ENCODE measurements at regions not wholly inside any gene's neighbourhood (a gene's known extent, or its start where the extent isn't known, plus 50 kb on each side); places are given as distances from the start of the nearest gene placed in this dataset.
"Not testable (repeated sequence)": the region's sequence is repeated elsewhere in the genome, so short reads cannot be mapped to it uniquely, and the experiment has no call there.

DNA sequence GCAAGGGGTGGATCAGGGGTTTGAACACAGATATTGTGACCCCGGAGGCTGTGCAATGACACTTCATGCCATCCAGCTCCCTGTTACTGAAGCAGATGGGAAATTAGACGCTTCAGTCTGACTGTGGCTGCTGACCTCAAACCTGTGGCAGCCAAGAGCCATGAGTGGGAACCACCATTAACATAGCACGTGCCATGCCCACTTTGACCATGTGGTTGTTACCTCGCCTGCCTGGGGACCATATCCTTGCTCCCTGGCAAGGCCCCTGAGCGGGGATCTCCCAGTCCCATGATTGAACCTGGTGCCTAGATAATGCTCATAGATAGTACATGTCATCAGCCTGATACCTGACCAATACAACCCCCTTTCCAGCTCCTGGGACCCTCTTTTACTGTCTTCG, 68.9 kb downstream of the CYP26B1 start:
- no peaks in the 10 kb centered on the region for H3K27me3 ChIP-seq (ENCODE audit: control insufficient read depth, insufficient read depth, low read length)
- H3K4me3 ChIP-seq (ENCODE audit: low read depth, low read length) = no peak overlapping the region
- no peaks in the 10 kb centered on the region for H3K36me3 ChIP-seq (ENCODE audit: control insufficient read depth, insufficient read depth, low read length)
- TF ChIP-seq, protein P1, sequence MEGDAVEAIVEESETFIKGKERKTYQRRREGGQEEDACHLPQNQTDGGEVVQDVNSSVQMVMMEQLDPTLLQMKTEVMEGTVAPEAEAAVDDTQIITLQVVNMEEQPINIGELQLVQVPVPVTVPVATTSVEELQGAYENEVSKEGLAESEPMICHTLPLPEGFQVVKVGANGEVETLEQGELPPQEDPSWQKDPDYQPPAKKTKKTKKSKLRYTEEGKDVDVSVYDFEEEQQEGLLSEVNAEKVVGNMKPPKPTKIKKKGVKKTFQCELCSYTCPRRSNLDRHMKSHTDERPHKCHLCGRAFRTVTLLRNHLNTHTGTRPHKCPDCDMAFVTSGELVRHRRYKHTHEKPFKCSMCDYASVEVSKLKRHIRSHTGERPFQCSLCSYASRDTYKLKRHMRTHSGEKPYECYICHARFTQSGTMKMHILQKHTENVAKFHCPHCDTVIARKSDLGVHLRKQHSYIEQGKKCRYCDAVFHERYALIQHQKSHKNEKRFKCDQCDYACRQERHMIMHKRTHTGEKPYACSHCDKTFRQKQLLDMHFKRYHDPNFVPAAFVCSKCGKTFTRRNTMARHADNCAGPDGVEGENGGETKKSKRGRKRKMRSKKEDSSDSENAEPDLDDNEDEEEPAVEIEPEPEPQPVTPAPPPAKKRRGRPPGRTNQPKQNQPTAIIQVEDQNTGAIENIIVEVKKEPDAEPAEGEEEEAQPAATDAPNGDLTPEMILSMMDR (IDR thresholded peaks at IDR 0.05; ENCODE audit: insufficient read depth, low read length, poor library complexity, severe bottlenecking) = no peak
- no peak for DNase-seq (ENCODE audit: low read depth)

- H3K4me3 ChIP-seq (ENCODE audit: low read depth, low read length) = no peak overlapping the region
- TF ChIP-seq, protein P1 (IDR thresholded peaks at IDR 0.05; ENCODE audit: insufficient read depth, low read length, poor library complexity, severe bottlenecking) = no peak
- no peaks in the 10 kb centered on the region for H3K27me3 ChIP-seq (ENCODE audit: control insufficient read depth, insufficient read depth, low read length)
- no peaks in the 10 kb centered on the region for H3K36me3 ChIP-seq (ENCODE audit: control insufficient read depth, insufficient read depth, low read length)
- DNase-seq (ENCODE audit: low read depth) = no peak
These were observed 69.9 kb downstream of the CYP26B1 start for GRCh38 chr2:72077702-72078169.

GRCh38 chr2:72073373-72073772, 74.3 kb downstream of the CYP26B1 start:
- DNase-seq (ENCODE audit: low read depth); H3K36me3 ChIP-seq (ENCODE audit: control insufficient read depth, insufficient read depth, low read length); H3K4me3 ChIP-seq (ENCODE audit: low read depth, low read length); H3K27me3 ChIP-seq (ENCODE audit: control insufficient read depth, insufficient read depth, low read length): not testable (repeated sequence)

DNA sequence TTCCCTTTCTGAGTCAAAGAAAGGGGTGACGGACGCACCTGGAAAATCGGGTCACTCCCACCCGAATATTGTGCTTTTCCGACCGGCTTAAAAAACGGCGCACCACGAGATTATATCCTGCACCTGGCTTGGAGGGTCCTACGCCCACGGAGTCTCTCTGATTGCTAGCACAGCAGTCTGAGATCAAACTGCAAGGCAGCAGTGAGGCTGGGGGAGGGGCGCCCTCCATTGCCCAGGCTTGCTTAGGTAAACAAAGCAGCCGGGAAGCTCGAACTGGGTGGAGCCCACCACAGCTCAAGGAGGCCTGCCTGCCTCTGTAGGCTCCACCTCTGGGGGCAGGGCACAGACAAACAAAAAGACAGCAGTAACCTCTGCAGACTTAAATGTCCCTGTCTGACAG, 83.5 kb downstream of the CYP26B1 start:
- not testable (repeated sequence) for H3K4me3 ChIP-seq (ENCODE audit: low read depth, low read length); DNase-seq (ENCODE audit: low read depth); H3K27me3 ChIP-seq (ENCODE audit: control insufficient read depth, insufficient read depth, low read length); H3K36me3 ChIP-seq (ENCODE audit: control insufficient read depth, insufficient read depth, low read length)

- TF ChIP-seq, protein P1 (IDR thresholded peaks at IDR 0.05; ENCODE audit: insufficient read depth, low read length, poor library complexity, severe bottlenecking) = no peak
- no peak overlapping the region for H3K4me3 ChIP-seq (ENCODE audit: low read depth, low read length)
- DNase-seq (ENCODE audit: low read depth) = no peak
- no peaks in the 10 kb centered on the region for H3K36me3 ChIP-seq (ENCODE audit: control insufficient read depth, insufficient read depth, low read length)
- H3K27me3 ChIP-seq (ENCODE audit: control insufficient read depth, insufficient read depth, low read length) = no peaks in the 10 kb centered on the region
These were observed 85.3 kb downstream of the CYP26B1 start for GRCh38 chr2:72062336-72062735.

DNA sequence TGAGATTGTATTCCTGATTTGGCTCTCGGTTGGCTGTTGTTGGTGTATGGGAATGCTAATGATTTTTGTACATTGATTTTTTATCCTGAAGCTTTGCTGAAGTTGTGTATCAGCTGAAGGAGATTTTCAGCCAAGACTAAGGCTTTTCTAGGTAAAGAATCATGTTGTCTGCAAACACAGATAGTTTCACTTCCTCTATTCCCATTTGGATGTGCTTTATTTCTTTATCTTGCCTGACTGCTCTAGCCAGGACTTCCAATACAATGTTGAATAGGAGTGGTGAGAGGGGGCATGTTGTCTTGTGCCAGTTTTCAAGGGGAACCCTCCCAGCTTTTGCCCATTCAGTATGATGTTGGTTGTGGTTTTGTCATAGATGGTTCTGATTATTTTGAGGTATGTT, 90.4 kb downstream of the CYP26B1 start:
- Histone ChIP-seq H3K36me3 (ENCODE audit: control insufficient read depth, insufficient read depth, low read length) (no peaks in the 10 kb centered on the region), H3K4me3 (ENCODE audit: low read depth, low read length) (no peak overlapping the region), H3K27me3 (ENCODE audit: control insufficient read depth, insufficient read depth, low read length) (no peaks in the 10 kb centered on the region)
- DNase-seq (ENCODE audit: low read depth) = no peak
- TF ChIP-seq, protein P1 (IDR thresholded peaks at IDR 0.05; ENCODE audit: insufficient read depth, low read length, poor library complexity, severe bottlenecking) = no peak

- TF ChIP-seq, protein P1 (IDR thresholded peaks at IDR 0.05; ENCODE audit: insufficient read depth, low read length, poor library complexity, severe bottlenecking) = no peak
- no peaks in the 10 kb centered on the region for H3K27me3 ChIP-seq (ENCODE audit: control insufficient read depth, insufficient read depth, low read length)
- H3K4me3 ChIP-seq (ENCODE audit: low read depth, low read length) = no peak overlapping the region
- no peaks in the 10 kb centered on the region for H3K36me3 ChIP-seq (ENCODE audit: control insufficient read depth, insufficient read depth, low read length)
- DNase-seq (ENCODE audit: low read depth) = no peak
These were observed 95.6 kb downstream of the CYP26B1 start for GRCh38 chr2:72051971-72052505.
